ENCODE measurements at regions not wholly inside any gene's neighbourhood (a gene's known extent, or its start where the extent isn't known, plus 50 kb on each side); places are given as distances from the start of the nearest gene placed in this dataset.

- ChIA-PET CTCF (no interaction called here), POLR2A (no interaction called here)
- DNase-seq = no peak
- Histone ChIP-seq H3K79me2 (ENCODE audit: control insufficient read depth, insufficient read depth, low read length) (no peaks in the 10 kb centered on the region), H3K9me3 (ENCODE audit: control extremely low read depth in 1 of 3, control insufficient read depth in 2 of 3, insufficient read depth in 1 of 3, low read length in 2 of 3) (no peaks in the 10 kb centered on the region), H4K20me1 (ENCODE audit: control insufficient read depth, insufficient read depth, low read length, poor library complexity, severe bottlenecking) (no peaks in the 10 kb centered on the region), H3K4me1 (ENCODE audit: control insufficient read depth in 2 of 2, insufficient read depth in 2 of 2, low read length in 2 of 2) (peaks cover 4 to 9% of the 10 kb centered on the region in 2 donors), H3K36me3 (replicated peaks in 1 of 2; ENCODE audit: control extremely low read depth in 1 of 2, control insufficient read depth in 1 of 2, extremely low read depth in 1 of 2, insufficient read depth in 2 of 2, low read length in 1 of 2) (no peaks in the 10 kb centered on the region), H3K9ac (ENCODE audit: low read length) (no peak overlapping the region), H2AFZ (ENCODE audit: insufficient read depth, low read depth, low read length, poor library complexity, severe bottlenecking) (no peak overlapping the region), H3K27me3 (replicated peaks in 1 of 4; ENCODE audit: control extremely low read depth in 1 of 4, control insufficient read depth in 3 of 4, insufficient read depth in 4 of 4, low read length in 3 of 4) (no peaks in the 10 kb centered on the region), H3K4me2 (replicated peaks; ENCODE audit: low read depth, low read length, poor library complexity, severe bottlenecking) (no peak overlapping the region), H3K27ac (ENCODE audit: low read length in 2 of 2) (no peak overlapping the region), H3K4me3 (ENCODE audit: control extremely low read depth in 1 of 5, extremely low read depth in 1 of 5, insufficient read depth in 1 of 5, low read depth in 2 of 5, low read length in 4 of 5) (no peak overlapping the region)
- ATAC-seq (ENCODE audit: low read depth) = no peak
- 100% methylated on average over 2 of the region's 6 CpGs for WGBS (ENCODE audit: insufficient coverage)
- TF ChIP-seq CTCF (IDR thresholded peaks at IDR 0.05) = no peak
- no peak for TF ChIP-seq EZH2 (IDR thresholded peaks at IDR 0.05; ENCODE audit: borderline replicate concordance, insufficient read depth, low read depth, low read length, poor library complexity, severe bottlenecking)
- Mint-ChIP-seq H3K4me1 (peaks cover 12% of the 10 kb centered on the region), H3K27me3 (no peaks in the 10 kb centered on the region), H3K27ac (no peak overlapping the region), H3K9me3 (ENCODE audit: insufficient read depth) (no peaks in the 10 kb centered on the region), H3K4me3 (no peak overlapping the region)
- intact Hi-C loops (cut with micrococcal nuclease) = no loop called here
Observed at GRCh38 chr2:144643537-144644336, 123.8 kb upstream of the ZEB2 start.

GRCh38 chr2:144642856-144643255 lies 122.9 kb upstream of the ZEB2 start:
- Histone ChIP-seq H3K79me2 (ENCODE audit: control insufficient read depth, insufficient read depth, low read length) (no peaks in the 10 kb centered on the region), H3K36me3 (replicated peaks in 1 of 2; ENCODE audit: control extremely low read depth in 1 of 2, control insufficient read depth in 1 of 2, extremely low read depth in 1 of 2, insufficient read depth in 2 of 2, low read length in 1 of 2) (no peaks in the 10 kb centered on the region), H3K4me3 (ENCODE audit: control extremely low read depth in 1 of 5, extremely low read depth in 1 of 5, insufficient read depth in 1 of 5, low read depth in 2 of 5, low read length in 4 of 5) (no peak overlapping the region), H3K27ac (ENCODE audit: low read length in 2 of 2) (no peak overlapping the region), H4K20me1 (ENCODE audit: control insufficient read depth, insufficient read depth, low read length, poor library complexity, severe bottlenecking) (no peaks in the 10 kb centered on the region), H3K4me2 (replicated peaks; ENCODE audit: low read depth, low read length, poor library complexity, severe bottlenecking) (no peak overlapping the region), H3K27me3 (replicated peaks in 1 of 4; ENCODE audit: control extremely low read depth in 1 of 4, control insufficient read depth in 3 of 4, insufficient read depth in 4 of 4, low read length in 3 of 4) (no peaks in the 10 kb centered on the region), H2AFZ (ENCODE audit: insufficient read depth, low read depth, low read length, poor library complexity, severe bottlenecking) (no peak overlapping the region), H3K4me1 (ENCODE audit: control insufficient read depth in 2 of 2, insufficient read depth in 2 of 2, low read length in 2 of 2) (peaks cover 4 to 9% of the 10 kb centered on the region in 2 donors), H3K9me3 (ENCODE audit: control extremely low read depth in 1 of 3, control insufficient read depth in 2 of 3, insufficient read depth in 1 of 3, low read length in 2 of 3) (no peaks in the 10 kb centered on the region), H3K9ac (ENCODE audit: low read length) (no peak overlapping the region)
- intact Hi-C loops (cut with micrococcal nuclease) = no loop called here
- Mint-ChIP-seq H3K9me3 (ENCODE audit: insufficient read depth) (no peaks in the 10 kb centered on the region), H3K4me1 (peaks cover 12% of the 10 kb centered on the region), H3K27ac (no peak overlapping the region), H3K4me3 (no peak overlapping the region), H3K27me3 (no peaks in the 10 kb centered on the region)
- TF ChIP-seq EZH2 (IDR thresholded peaks at IDR 0.05; ENCODE audit: borderline replicate concordance, insufficient read depth, low read depth, low read length, poor library complexity, severe bottlenecking) (no peak), CTCF (IDR thresholded peaks at IDR 0.05) (no peak)
- POLR2A ChIA-PET = no interaction called here
- DNase-seq (no peak), ATAC-seq (ENCODE audit: low read depth) (no peak)
- WGBS (ENCODE audit: insufficient coverage) = no CpG with 5 or more reads among the region's 2 CpGs
- CTCF ChIA-PET = no interaction called here
